Stimulated activated CD8-positive, alpha-beta memory T cell treated with anti-CD3 and anti-CD28 coated beads, Interleukin-7, amount 100 ng/mL, for 4 hours (primary cell): ENCODE measurements at regions not wholly inside any gene's neighbourhood (a gene's known extent, or its start where the extent isn't known, plus 50 kb on each side); places are given as distances from the start of the nearest gene placed in this dataset.
"Not testable (repeated sequence)": the region's sequence is repeated elsewhere in the genome, so short reads cannot be mapped to it uniquely, and the experiment has no call there.

ENCODE experiments used
- DNase-seq, 2 donors: peaks; one replicate each; pipeline ENCODE4 v3.0.0-alpha.2; 2020; ENCODE audit warnings: low read depth in 2 of 2

DNA sequence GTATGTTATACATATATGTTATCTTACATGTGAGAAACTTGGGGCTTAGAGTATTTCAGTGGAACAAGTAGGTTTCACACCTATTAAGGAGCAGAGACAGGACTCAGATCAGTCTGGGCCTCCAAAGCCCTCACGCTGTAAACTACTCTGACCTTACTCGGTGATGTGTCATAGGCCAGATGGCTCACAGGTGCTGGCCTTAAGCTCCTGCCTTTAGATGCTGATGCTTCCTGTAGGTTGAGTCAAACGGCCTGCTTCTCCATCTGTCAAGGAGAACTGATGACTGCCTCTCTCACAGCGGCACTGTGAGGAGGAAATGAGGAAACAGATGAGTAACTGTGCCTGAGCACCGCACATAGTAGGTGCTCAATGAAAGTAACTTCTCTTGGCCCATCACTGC is 312.6 kb upstream of the COBL start:
- DNase-seq, result no peak

DNA sequence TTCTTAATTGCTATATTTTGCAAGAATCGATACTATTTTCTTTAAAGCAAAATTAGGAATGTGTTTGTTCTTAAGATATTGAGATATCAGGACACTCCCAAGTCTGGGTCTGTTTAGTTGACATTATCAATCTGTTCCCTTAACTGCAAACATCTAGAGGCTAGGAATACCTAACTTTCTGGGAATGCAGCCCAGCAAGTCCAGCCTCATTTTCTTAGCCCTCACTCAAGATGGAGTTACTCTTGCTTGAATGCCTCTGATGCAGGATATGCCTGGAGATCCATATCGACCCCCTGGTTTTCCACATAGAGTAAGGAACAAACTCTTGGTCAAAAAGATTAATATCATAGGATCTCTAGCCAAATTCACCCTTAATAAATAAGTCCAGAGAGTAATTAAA is 305.3 kb upstream of the COBL start:
- no peak for DNase-seq

DNA sequence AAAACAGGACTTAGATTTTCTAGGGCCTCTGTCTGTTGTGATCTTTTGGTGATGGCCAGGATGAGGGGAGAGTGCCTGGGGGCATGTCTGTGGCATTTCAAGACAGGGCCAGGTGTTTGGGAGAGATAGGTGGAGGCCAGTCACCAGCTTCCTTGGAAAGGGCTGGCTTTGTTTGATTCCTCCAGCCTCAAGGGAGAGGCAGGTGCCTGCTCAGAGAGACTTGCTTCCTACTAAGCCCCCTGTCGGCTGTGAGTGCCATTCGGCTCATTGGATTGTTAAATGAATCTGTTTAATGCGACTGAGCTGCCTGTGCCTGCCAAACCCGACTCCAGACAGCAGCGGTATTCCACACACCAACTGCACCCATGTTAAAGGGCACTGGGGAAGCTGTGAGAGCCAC is 304.1 kb upstream of the COBL start:
- DNase-seq, result no peak

DNA sequence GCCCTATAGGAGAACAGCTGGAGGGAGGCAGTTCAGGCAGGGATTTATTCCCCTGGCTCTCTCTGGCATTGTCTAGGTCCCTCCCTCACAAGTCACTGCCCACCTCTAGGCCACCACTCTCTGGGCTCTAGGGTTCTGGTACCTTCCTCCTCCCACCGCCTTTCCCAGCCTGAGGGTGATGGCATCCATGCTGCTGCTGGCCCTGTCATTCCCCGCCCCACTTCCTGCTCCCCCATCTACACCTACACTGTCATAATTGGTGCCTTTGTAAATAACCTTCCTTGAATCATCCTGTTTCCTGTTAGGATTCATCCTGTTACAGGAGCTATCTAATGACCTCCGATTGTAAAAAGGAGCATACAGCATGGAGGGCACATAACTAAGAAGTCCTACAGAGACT is 303.3 kb upstream of the COBL start:
- no peak for DNase-seq

DNA sequence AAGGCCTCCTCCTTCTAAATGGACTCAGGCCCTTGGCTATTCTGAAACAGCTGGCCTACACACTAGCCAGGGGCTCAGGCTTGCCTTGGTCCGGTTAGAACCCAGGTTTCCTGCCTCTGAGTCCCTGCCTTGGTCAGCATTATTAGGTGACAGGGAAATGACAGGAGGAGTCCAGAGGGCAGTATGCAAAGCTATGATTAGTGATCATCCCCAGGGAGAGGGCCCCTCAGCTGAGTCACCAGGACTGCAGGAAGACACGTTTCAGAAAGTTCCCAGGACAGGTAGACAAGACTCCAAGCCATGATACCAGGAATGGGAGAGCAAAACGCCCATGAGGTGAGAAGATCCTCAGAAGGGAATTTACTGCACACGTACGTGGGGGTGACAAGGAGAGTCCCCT is 301.1 kb upstream of the COBL start:
- no peak for DNase-seq

DNA sequence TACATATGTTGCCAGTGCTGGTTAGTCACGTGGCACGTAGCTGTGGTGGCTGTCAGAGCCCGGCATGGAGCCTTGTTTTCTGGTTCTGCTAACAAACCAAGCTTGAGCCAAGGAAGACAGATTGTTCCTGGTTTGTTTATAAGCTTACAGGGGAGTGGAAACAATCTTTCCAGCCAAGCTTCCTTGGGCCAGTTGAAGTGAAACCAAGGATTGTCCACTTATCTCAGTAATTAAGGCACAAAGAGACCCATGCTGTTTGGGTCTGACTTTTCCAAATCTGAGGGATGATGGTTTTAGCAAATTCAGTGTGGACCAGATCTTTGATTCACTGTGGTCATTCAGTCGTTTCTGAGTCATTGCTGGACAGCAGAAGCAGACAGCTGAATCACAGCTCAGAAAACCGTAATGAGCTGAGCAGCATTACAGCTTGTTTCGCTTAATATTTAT is 297.3 kb upstream of the COBL start:
- no peak for DNase-seq

DNA sequence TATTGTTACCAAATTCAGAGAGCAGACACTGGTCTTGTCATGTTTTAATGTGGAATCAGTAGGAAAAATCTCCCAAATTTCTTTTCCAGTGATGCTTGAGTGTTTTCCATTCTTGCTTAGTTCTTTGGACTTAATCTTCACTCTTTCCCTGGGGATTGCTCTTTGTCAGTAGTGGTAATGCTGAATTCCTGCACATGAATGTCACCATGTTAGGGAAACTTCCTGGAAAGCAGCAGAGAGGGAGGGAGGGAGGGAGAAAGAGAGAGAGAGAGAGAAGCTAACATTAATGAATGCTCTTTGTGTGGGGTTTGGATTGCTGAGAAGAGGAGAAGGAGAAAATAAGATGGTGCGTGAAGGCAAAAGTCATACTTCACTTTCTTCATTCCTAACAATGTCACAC is 295.3 kb upstream of the COBL start:
- DNase-seq, result no peak

DNA sequence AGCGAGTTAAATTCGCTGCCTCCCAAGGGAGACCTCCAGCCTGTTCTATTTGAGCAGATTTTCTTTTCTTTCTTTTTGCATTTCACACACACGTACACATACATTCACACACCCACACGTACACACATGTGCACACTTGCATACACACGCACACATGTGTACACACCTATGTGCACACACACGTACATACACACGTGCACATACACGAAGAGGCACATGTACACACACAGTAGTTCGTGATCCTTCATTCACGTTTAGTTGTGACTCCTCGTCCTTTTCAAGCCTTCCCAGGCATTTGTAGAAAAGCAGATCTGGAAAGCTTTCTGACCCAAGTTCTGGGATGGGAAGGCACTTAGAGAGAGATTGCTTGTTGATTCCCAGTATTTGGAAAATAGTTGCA is 290.8 kb upstream of the COBL start:
- no peak for DNase-seq

DNA sequence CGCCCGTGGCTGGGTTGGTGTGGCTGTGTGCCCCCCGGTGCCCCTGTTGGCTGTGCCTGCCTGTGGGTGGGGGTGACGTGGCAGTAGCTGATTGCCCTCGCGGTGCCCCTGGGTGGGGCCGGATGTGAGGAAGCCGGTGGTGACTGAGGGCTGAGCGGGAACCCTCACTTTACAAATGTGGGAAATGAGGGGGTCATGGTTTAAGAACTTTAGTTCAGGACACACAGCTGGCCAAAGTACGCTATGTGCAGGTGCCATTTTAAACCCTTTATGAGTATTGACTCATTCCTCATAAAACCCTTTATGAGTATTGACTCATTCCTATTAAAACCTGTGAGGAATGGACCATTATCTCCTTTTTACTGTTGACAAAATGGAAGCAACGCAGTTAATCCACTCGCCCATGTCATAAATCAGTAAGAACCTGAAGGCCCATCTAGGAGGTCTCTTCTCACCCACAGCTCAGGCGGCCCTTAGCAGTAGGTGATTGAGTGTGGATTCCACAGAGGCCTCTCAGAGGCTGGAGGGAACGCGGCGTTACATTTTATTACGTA is 290.1 kb upstream of the COBL start:
- DNase-seq, result no peak

DNA sequence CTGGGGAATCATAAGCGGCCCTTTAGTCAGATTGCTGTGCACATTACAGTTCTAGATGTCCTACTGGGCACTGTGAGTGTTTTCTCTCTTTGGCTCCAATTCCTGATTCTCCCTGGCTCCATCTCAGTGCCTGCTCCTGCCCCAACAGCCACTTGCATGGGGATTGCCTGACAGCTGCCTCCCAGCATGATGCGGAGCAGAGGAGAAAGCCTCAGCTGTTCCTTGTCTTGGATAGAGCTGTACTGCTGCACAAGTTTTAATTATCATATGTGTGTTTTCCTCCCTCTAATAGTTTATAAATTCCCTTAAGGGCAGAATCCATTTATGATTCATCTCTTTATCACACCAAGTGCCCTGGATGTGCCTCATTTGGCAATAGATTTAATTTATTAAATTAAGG is 285.8 kb upstream of the COBL start:
- no peak for DNase-seq

DNA sequence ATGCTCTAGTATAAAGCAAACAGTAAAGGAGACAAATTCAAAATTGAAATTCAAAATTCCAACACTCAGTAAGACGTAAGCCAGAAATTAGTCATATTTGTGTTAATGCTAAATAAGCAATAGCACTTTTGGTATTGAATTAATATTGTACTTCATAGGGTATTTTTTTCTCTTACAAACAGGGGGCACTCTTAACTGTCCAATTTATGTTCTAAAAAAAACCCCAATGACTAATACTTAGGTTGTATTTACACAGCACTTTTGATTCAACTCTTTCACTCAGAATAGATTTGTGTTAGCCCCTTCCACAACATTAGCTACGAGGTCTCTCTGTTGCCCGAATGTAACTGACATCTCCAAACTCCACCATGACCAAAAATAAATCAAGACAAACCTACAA is 284.9 kb upstream of the COBL start:
- DNase-seq, result no peak

DNA sequence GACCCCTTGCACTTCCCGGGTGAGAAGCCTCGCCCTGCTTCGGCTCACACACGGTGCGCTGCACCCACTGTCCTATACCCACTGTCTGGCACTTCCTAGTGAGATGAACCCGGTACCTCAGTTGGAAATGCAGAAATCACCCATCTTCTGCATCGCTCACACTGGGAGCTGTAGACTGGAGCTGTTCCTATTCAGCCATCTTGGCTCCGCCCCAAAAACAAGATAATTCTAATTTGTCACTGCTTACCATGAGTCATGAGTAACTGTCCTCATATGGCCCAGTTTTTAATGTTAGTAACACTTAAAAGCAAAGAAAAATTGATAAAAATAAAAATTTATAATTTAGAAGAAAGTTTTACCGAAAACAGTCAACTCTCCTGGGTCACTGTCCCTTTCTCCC is 283.3 kb upstream of the COBL start:
- DNase-seq, result not testable (repeated sequence)

DNA sequence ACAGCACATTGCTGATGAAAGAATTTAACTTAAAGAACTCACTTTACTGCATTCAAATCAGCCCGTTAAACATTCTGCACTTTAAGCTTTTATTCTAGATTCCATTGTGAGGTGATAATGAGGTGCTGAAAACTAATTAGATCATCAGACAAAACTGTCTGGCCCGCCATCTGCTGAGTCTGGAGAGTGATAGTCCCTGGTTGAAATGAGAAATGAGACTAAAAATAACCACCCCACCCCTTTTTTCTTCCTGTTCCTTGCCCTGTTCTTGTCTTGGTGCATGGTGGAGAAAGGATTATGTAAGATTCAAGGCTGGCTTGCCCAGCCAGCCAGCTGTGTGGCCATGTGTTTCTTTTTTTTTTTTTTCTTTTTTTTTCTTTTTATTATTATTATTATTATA is 277.0 kb upstream of the COBL start:
- DNase-seq, result no peak

DNA sequence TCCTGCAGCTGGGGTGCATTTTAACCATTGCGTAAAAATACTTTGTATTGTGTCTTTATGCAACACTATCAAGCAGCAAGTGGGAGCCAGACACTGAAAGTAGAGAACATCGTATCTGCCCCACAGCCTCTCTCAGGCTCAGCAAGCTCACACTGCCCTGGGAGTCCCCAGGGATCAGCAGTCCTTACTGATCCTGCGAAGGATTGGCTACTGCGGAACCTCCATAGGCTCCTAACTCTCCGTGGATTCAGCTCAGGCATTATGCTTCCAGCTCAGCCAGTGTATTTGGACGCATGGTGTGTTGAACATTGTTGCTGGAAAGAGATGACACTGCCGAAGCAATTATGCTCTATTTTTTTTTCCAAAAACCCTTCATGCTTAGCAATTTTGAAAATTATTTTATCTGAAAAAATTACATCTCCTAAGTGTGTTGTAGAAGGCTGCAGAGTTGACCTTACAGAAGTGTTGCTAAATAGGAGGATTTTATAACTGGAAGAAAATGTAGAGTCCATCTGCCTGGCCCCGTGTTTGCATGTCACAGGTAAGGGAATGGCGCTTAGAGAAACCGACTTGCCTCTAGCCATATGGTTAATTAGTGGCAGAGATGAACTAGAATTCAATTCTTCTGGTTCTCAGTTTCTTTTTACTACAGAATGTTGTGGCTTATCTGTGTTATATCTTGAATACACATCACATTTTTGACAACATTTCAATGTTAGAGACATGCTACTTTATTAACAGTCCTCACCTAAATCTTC is 276.4 kb upstream of the COBL start:
- no peak for DNase-seq

DNA sequence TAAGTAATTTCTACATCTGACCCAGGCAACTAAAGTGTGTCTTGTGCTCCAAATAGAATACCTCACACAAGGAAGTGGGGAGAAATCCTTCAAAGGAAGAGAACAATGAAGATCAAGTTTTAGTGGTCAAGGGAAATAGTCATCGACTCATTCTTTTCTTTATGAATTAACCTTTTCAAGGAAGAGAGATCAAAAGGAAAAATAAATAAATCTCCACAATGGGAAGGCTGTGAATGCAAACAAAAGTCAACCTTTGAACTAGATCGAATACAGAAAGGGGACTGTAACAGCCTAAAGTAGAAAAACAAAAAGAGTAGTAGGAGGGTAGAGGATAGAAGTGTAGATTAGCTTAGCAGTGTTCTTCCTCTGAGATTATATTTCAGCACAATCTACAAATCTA is 274.6 kb upstream of the COBL start:
- DNase-seq, result no peak

DNA sequence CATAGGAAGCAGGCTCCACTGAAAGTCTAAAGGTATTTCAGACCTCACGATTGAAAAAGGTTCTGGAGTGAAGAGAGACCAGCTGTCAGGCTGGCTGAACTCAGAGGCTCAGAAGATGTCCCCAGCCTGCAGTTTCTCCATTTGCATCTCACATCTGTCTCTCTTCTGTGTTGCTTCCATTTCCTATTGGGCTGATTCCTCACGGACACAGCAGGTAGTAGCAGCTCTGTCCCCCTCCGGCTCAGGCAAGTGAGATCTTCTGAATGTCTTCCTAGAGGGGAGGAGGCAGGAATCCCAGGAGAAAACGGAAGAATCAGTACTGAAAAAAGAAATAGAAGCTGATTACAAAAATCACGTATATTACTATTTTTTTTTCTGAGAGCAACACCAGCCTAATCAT is 274.1 kb upstream of the COBL start:
- DNase-seq, result no peak

DNA sequence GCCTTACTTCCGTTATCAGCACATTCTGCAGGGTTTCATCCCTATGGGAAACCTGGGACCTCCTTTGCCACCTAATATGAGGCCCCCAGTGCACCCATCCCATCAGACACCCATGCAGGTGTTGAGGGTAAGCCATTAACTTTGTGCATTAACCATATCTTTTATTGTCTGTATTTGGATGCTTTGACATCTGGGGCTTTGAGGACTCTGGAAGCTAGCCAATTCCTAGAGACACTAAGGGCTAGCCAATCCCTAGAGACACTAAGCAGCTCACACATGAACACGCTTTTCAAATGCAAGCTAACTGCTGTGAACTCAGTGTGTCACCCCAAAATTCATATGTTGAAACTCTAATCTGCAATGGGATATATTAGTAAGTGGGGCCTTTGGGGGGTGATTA is 272.5 kb upstream of the COBL start:
- no peak for DNase-seq

DNA sequence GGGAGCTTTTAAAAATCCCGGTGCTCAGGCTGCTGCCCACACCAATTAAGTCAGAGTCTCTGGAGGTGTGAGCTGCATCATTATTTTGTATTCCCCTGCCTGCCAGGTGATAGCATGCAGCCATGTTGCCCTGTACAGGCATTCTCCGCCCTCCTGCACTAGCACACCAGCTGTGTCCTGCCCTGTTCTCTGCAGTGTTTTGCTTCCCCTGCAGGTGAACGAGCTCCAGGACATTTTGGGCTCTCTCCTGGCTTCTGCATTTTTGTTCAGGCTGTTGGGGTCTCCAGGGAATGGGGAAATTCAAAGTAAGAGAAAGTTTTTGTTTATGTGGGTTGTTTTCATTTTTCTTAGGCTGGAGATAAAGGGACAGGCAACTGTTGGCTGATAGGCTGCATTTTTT is 271.0 kb upstream of the COBL start:
- no peak for DNase-seq

DNA sequence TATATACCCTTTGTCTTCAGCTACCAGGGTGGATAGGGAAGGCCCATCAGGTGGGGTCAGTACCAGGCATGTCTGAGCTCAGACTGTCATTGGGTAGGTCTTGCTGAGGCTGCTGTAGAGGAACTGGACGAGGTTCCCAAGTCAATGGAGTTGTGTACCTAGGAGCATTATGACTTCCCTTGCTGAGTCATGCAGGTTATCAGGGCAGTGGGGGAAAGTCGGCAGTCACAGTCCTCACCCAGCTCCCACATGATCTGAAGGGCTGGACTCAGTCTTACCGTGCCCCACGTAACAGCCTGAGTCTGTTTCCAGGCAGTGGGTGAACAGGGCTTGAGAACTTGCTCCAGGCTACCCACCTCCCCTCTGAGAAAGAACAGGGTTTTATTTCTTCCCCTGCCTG is 260.8 kb upstream of the COBL start:
- DNase-seq, result no peak

DNA sequence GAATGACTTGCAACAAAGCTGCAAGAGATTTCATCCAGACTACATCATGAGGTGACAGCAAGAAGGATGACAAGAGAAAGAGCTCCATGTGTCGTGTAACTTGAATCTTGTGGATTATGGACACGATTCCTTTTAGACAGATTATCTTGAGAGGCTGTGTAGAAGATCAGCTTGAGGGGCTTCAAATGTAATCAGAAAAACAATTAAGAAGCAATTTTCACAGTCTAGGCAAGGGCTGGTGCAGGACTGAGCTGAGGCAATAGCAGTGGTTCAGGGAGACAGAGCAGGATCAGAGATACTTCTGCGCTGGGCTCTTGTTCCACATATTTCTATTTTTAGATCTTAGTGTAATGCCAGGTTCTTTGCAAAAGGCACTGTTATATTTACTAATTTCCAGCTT is 253.0 kb upstream of the COBL start:
- DNase-seq, result no peak

DNA sequence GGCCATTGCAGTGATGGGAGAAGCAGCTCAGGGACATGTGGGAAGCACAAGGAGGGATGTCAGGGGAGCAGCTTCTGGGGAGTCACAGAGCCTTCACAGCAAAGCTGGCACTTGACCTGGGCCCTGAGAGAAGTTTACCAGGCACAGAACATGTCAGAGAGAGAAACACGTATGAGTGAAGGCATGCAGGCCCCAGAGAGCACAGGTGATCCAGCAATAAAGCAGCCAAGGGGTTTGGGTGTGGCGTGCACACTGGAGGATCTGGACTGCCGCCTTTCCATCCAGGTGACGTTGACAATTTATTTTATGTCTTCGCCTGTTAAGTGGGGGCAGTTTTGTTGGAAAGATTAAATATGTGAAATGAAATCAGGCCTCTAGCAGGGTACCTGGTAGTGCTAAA is 252.6 kb upstream of the COBL start:
- DNase-seq, result no peak

DNA sequence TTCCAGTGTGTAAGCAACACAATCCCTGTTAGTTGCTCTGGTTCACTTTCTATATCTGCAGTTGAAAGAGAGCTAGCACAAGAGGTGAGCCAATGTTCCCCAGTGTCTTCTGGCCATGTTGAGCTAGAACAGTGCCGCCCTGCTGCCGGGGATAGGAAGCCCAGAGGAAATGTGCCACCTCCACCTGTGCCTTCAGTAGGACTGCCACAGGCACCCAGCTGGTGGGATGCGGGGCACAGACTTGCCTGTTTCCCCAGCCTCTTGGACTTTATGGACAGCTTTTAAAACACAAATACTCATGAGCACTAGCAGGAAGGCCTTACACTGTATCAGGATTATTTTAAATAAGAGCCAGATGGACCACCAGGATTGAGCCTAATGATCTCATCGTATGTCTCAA is 234.5 kb upstream of the COBL start:
- no peak for DNase-seq

DNA sequence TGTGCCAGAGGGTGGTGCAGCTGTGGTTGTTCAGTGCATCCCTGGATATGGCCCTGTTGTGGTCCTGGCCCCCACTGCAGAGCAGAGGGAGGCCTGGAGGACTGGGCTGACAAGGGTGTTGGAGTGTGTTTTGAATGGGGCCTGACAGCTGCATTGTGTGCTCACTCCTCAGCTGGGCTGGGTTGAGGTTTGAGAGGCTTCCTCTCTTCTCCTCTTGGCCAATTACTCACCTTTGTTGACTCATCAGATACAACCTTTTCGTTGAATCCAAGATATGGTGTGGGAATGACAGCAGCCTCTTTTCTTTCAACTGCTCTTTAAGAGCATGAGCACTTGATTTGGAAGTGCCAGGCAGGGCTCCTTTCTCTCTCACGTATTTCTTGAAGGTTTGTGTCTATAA is 228.5 kb upstream of the COBL start:
- DNase-seq, result no peak
